HG02852 (cell line): ENCODE measurements at regions not wholly inside any gene's neighbourhood (a gene's known extent, or its start where the extent isn't known, plus 50 kb on each side); places are given as distances from the start of the nearest gene placed in this dataset.
"Not testable (repeated sequence)": the region's sequence is repeated elsewhere in the genome, so short reads cannot be mapped to it uniquely, and the experiment has no call there.

Experiments used
- ATAC-seq: cut with Tn5 transposase; IDR thresholded peaks from one replicate; pipeline ENCODE4 v1.9.1; 2021; ENCODE audit warnings: mild to moderate bottlenecking, moderate library complexity; ENCODE audit not compliant: unreplicated experiment

DNA sequence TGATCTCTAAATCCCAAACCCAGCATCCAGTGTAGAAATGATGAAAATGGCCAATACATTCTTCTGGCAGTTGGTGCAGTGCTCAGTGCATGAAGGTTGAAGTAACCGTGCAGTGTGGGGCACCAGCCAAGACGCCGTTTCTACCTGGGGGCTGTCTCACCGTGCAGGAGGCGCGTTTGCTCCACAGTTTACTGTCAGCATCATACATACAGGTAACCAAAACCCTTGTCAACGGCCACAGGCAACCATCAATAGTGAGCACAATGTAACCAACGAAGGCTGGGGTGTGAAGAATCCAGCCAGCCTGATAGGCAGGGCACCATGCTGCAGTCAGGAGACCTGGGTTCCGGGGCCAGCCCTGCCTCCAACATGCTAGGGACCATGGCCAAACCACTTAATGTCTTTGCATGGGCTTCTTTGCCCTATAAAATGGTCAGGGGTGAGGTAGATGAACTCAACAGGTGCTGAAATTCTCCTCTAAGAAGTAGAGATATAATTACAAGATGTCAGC lies 127.5 kb upstream of the ID2 start:
- ATAC-seq = no peak

DNA sequence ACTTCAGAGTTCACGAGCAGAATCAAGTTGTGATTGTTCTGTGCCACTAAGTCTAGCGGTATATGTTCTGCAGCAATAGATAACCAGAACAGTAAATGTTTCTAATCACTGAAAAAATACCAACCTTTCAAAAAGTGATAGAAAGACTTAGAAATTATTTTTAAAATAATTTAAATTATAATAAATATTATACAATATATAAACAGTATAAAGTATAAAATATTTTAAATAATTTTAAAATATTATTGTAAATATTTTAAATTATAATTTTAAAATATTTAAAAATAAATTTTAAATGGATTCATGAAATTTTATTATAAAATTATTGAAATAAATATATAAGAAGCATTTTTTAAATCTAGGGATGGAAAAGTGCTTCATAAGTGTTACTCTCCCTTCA lies 126.3 kb upstream of the ID2 start:
- no peak for ATAC-seq

DNA sequence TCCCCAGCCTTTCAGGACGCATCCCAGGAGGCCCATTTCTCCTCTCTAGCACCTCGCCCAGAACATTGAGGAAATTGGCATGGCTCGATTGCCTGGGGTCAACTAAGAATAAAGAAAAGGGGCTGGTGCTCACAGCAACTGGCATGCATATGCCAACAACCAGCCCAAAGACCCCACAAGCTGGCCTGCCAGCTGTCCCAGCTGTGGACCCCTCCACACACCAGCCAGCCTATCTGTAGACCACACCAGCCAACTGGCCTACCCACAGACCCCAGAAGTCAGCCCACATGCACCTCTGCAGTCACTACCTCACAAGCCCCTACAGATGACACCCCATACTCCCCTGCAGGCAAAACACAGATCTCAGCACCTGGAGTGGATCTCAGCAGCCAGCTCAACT lies 123.8 kb upstream of the ID2 start:
- no peak for ATAC-seq

DNA sequence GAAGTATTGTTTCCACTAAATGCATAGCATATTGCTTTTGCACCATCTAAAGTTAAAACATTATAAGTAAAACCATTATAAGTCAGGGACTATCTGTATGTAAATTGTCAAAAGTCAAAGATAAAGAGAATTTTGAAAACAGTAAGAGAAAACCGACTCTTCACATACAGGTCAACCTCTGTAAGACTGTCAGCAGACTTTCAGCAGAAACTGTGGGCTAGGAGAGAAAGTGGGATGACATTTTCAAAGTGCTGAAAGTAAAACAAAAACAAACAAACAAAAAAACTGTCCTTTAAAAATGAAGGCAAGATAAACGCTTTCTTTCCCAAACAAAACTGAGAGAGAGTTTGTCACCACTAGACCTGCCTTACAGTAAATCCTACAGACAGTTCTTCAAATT lies 122.9 kb upstream of the ID2 start:
- ATAC-seq = no peak

DNA sequence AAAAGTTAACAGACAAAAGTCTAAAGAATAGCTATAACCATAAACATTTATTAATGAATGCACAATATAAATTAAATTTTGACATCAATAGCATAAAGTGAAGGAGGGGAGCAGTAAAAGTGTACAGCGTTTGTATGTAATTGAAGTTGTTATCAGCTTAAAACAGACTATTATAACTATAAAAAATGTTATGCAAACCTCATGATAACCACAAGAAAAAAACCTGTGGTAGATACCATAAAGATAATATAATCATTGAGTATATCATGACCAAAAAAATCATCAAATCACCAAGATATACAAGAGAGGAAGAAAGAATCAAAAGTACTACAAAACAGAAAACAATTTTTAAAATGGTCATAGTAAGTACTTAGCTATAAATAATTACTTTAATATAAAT lies 122.1 kb upstream of the ID2 start:
- no peak for ATAC-seq

DNA sequence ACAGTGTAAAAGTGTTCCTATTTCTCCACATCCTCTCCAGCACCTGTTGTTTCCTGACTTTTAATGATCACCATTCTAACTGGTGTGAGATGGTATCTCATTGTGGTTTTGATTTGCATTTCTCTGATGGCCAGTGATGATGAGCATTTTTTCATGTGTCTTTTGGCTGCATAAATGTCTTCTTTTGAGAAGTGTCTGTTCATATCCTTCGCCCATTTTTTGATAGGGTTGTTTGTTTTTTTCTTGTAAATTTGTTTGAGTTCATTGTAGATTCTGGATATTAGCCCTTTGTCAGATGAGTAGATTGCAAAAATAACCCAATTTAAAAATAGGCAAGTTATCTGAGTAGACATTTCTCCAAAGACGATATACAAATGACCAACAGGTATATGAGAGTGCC lies 120.2 kb upstream of the ID2 start:
- not testable (repeated sequence) for ATAC-seq

DNA sequence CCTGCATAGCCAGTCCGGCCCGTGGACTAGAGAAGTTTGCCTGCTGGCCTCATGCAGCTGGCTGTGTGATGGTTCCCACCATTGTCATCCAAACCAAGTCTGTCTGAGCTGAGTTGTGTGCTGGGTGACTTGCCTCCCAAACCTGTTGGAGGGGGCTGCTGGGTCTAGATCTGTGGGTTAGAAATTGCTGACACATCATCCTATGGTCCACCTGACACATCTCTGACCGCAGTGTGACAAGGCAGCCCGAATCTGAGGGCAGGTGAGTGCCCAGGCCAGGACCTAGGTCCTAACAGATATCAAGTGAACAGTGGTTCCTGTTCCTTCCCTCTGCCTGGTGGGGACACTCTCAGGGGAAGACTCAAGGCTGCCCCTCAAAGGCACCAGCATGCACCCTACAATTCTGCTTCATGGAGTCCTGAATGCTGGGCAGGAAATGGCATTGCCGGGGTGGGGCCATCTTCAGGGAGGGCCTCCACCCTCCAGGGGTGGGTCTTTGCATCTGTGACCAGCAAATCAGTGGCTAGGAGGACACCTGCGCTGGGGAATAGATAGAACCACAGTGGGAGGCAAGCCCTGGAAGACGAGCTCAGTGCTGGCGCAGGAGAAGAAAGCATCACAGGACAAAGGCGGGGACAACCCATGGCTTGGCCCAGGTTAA lies 117.9 kb upstream of the ID2 start:
- no peak for ATAC-seq

DNA sequence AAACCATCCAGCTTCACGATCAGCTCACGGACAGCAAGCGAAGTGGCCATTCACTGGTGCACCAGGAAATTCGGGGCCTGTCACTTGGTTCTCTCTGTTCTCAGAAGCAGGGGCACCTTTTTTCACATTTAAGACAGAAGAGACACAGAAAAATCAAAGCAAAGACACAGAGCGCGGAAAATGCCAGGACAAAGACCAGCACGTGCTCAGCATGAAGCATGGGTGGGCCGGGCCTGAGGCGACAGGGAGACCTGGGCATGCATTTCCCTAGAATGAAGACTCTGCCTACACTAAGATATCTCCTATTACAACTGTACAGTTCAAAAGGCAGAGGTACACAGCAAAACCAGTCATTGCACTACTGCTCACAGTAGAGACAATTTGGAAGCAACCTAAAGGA lies 117.4 kb upstream of the ID2 start:
- no peak for ATAC-seq

DNA sequence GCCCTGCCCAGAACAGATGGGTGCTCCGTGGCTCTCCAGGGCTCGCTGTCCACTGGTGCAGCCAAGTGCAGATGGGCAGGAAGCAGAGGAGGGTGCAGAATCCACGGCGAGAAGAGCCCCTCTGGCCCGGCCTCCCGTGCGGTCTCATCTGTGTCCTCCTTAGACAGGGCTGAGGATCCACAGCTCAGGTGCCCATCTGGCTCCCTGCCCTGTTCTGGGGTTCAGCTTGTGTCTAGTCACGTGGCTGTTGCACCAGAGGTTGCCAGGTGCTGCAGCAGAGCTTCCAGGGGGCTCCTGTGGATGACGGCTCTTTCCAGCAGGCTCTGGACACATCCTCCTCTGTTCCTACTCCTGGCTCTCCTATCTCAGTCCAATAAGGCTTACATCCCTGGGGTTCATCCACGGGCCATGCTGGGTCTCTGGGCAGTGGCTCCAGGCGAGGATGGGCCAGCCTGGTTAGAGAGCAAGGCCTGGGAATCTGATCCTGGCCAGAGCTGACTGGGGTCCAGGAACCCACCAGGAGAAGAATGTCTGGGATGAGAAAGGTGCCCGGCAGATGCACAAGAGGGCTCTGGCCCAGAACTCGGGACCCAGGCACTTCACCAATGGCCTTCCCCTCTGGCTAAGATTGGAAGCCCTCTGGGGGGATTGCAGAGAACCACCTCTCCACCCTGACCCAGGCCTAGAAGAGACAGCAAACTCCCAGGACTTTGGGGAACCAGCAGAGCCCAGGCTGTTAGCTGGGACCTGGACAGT lies 116.3 kb upstream of the ID2 start:
- ATAC-seq = no peak

DNA sequence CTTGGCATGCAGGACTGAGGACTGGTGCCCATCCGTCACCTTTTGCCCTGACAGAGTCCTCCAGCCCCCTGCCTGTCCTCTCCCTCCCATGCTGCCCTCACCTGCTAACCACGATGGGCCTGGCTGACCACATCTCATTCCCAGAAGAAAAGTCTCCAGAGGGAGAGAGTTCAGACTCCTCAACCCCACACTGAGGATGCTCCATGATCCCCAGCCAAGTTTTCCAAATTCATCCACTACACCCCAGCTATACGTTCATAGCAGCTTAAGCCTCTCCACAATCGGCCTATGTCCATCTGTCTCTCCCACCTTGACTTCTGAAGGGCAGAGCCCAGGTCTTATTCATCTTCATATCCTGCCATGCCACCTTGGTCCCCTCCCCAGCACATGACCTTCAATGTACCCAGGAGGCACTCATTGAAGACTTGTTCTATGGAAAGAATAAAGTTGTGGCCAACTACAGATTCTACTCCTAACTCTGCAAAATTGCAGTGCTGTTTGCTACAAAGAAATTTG lies 115.6 kb upstream of the ID2 start:
- ATAC-seq = no peak

DNA sequence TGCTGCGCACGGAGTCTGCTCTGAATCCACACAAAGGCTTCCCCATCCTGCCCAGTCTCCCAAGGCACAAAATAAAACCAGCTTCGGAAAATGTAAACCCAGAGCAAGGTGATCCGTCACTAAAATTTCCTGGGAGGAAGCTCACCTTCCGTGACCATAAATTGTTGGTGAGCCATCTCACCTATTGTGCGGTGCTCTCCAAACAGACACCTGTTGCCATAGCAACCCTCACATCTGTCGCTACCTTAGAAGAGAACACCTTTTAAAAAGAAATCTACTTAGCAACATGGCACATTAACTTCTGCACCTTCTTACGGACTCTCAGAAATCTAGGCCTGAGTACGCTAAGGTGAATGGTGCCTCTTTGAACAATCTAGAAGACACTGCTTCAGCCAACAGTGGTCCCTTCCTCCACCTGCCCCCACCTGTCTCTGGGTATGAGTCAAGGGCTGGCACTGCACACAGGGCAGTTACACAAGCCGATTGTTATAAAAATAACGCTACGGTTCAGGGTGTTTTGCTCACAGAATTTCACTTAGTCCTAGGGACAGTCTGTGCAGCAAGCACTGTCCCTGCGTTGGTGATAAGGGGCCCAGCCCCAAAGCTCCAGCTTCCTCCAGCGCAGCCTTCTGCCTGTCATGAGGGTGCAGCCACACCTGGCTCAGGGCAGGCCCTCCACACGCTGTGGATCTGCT lies 114.9 kb upstream of the ID2 start:
- no peak for ATAC-seq

DNA sequence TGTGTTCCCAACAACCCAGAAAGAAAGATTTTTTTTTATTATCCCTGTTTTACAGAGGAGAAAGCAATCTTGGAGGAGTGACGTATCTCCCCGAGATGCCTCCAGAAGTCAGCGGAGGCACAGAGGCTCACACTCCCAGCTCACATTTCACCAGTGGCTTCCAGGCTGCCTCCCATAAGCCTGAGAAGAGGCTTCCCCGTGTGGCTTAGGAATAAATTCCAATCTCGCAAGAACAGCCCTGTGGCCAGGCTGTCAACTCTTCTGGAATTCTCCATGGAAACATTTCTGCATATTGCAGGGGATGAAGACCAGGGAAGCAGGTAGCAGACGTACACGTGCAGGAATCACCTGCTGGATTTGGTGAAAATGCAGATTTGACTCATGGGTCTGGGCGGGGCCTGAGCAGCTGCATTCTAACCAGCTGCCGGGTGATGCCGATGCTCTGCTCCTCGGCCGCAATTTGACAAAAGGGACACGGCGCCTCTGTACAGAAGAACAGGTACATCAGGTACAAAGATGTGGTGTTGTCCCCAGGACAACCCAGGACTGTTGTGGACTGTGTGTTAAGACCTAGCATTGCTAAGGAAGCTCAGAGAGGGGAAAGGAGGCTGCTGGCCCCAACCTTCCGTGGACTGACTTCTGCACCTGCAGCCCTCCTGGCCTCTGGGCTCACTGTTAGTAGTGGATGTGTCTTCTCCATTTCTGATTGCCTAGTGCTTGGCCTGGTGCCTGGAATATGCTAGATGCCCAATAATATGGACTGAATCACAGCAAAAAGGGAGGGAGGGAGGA lies 114.2 kb upstream of the ID2 start:
- ATAC-seq = no peak

DNA sequence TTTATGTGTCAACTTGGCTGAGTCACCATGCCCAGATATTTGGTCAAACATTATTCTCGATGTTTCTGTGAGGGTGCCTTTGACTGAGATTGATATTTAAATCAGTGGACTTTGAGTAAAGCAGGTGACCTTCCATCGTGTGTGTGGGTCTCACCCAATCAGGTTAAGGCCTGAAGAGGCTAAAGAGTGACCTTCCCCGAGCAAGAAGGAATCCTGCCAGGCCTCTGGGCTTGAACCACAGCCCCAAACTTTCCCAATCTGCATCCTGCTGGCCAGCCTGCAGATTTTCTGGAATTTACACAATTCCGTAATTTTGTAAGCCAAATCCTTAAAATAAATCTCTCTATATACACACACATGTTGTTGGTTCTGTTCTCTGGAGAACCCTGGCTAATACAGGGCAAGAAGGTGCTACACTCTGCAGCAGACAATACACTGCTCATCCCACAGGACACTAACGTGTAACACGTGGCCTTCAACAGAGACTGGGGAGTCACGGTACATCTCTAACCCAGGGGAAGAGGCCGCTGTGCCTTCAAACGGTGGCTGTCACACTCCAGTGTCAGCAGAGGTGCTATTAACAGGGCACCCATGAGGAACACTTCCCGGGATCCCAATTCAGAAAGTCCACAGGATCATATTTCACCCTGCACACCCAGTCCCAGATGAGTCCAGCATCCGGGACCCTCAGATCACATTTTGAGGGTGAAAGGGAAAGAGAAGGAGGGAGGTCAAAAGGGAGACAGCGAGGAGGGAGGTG lies 113.1 kb upstream of the ID2 start:
- no peak for ATAC-seq

DNA sequence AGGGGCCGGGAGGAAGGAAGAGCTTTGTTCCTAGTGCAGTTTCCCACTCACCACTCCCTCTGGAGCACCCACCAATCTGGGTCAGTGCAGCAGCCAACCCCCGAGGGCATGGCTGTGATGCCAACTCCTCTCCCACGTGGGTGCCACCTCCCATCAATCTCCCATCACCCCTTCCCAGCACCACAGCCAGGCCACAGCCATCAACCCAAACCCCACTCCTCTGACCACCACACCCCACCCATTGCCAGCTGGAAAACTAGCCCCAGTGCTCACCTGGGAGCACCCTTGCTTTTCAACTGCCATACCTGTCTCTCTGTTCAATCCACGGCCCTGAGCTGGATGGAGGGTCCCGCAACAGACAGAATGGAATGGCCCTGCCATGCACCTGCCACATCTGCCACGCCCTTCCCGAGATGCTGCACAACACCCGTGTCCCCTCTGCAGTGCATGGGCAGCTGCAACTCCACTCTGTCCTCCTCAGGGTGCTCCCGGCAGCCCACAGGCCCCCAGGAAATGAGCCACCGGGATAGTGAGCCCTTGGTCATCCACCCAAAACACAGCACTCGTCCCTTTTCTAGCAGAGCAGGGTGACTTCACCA lies 112.4 kb upstream of the ID2 start:
- ATAC-seq = no peak

DNA sequence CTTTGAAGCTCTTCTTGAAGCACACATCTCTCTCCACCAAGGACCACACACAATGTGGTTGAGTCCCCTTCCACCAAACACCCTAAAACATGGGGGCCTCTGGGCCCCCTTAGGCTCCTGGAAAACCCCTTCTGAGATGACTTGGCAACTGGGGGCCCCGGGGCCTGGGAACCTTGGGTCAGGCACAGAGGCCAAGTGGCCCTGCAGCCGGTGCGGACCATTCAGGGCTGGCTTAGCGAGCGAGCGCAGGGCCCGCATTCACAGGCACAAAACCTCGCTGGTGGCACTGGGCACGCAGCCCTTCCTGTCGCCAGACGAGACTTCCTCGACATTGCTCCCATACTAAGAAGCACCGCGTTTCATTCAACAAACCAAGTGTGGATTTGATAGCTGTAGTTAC lies 111.2 kb upstream of the ID2 start:
- no peak for ATAC-seq

DNA sequence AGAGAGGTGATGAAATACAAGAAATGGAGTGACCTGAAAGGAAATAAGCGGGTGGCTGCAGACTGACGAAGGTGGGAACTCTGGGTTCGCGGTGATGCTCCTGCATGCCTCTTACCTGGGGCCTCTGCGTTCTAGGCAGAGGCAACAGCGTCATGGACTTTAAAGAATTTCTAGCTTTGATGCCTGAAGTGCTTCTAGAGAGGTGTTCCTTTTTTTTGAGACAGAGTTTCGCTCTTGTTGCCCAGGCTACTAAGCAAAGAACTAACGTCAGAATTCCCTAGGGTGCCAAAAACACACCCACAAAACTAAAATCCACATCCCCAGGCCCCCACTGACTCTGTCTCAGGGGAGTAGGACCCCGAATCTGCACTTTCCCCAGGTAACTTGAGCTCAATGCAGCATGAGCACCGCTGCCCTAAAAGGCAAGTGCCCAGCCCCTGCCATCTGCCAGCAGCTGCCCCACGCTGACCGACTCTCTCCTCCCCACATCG lies 110.5 kb upstream of the ID2 start:
- no peak for ATAC-seq

DNA sequence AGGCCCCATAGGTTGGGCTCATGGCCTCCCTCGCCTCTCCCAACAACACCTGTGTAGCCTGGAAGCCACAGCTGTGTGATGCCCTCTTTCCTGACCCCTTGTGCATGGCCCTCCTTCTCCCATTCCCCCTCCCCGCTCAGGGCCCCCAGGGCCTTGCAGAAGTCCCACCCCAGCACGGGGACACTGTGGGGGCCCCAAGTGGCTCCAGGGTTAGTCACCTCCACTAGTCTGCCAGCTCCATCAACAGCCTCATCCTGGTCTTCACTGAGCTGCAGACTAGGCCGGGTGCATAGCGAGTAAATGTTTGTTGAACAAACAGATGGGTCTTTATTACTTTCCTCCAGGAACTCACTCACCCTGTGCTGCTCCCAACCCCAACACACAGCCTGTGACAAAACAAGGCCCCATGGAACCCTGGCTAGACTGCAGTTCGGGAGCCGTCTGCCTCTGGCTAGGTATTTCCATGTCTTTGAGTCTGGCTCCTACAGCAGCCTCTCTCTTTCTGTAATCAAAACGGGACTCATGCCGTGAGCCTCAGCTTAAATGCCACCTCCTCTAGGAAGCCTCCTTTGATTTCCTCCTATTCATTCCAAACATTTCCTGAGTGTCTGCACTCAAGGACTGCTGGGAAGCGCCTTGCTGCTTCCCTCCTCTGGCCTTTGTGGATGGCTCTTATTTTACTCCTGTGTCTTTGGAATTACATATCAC lies 109.9 kb upstream of the ID2 start:
- ATAC-seq = no peak

DNA sequence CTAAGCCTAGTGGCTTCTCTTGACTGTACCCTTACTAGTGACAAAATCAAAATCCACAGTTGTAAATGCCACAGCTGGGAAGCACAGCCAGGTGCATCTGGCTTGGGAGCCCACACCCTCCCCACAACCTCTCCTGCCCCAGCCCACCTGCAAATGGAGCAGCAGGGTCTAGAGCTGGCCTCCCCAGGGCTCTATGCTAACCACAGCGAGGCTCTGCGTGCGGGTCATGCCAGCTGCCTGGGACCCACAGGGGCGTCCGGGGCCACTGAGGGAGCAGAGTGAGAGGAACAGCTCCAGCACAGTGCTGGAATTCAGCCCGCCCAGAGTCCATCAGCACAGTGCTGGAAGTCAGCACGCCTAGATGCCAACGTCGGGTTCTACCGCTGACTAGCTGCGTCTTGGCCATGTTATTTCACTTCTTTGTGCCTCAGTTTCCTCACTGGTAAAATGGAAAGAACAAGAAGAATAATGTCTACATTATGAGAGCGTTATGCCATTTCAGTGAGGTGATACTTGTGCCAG lies 109.1 kb upstream of the ID2 start:
- no peak for ATAC-seq
